KMS-11 (cell line): ENCODE measurements at regions not wholly inside any gene's neighbourhood (a gene's known extent, or its start where the extent isn't known, plus 50 kb on each side); places are given as distances from the start of the nearest gene placed in this dataset.

Experiments used
- H2AFZ ChIP-seq: fragments of 200-600 bp; sonication (generic); 2 replicates; pipeline ENCODE4 v1.6.1; 2016; ENCODE audit warnings: antibody characterized with exemption, mixed run types, low read depth
- H3K27ac ChIP-seq: fragments of 200-600 bp; sonication (generic); 2 replicates; pipeline ENCODE4 v1.6.1; 2016; ENCODE audit warnings: mild to moderate bottlenecking, mixed run types
- H3K27me3 ChIP-seq: fragments of 200-600 bp; sonication (generic); 2 replicates; pipeline ENCODE4 v1.6.1; 2017; ENCODE audit warnings: mild to moderate bottlenecking, low read depth, mixed run types, moderate library complexity; ENCODE audit not compliant: insufficient read depth
- H3K36me3 ChIP-seq: fragments of 200-600 bp; sonication (generic); 2 replicates; pipeline ENCODE4 v1.6.1; 2017; ENCODE audit warnings: mild to moderate bottlenecking, mixed run types; ENCODE audit not compliant: insufficient read depth
- H3K4me1 ChIP-seq: fragments of 200-600 bp; sonication (generic); 2 replicates; pipeline ENCODE4 v1.6.1; 2016; ENCODE audit warnings: mild to moderate bottlenecking, low read depth, mixed run types; ENCODE audit not compliant: poor library complexity, severe bottlenecking
- H3K4me2 ChIP-seq: fragments of 200-600 bp; sonication (generic); 2 replicates; pipeline ENCODE4 v1.7.0; 2016; ENCODE audit warnings: mild to moderate bottlenecking, mixed run types
- H3K4me3 ChIP-seq: fragments of 200-600 bp; sonication (generic); IDR thresholded peaks from 2 replicates; pipeline ENCODE4 v1.6.1; 2017; ENCODE audit warnings: low read depth, low read length, mixed read lengths; ENCODE audit not compliant: insufficient read depth
- H3K79me2 ChIP-seq: fragments of 200-600 bp; sonication (generic); 2 replicates; pipeline ENCODE4 v1.6.1; 2016; ENCODE audit warnings: low read depth, mixed run types; ENCODE audit not compliant: insufficient read depth
- H3K9ac ChIP-seq: fragments of 200-600 bp; sonication (generic); 2 replicates; pipeline ENCODE4 v1.6.1; 2016; ENCODE audit warnings: mild to moderate bottlenecking, mixed run types
- H4K20me1 ChIP-seq: fragments of 200-600 bp; sonication (generic); 2 replicates; pipeline ENCODE4 v1.6.1; 2016; ENCODE audit warnings: mild to moderate bottlenecking, mixed run types; ENCODE audit not compliant: insufficient read depth
- CTCF ChIP-seq: fragments of 200-600 bp; sonication (generic); conservative IDR thresholded peaks from 2 replicates; pipeline ENCODE4 v1.6.1; 2017; ENCODE audit warnings: low read depth, mild to moderate bottlenecking, antibody characterized with exemption, low read length, moderate library complexity, mixed read lengths

- Histone ChIP-seq H3K4me3 (no peak overlapping the region), H3K27ac (no peak overlapping the region), H3K79me2 (no peaks in the 10 kb centered on the region), H3K36me3 (no peaks in the 10 kb centered on the region), H3K4me2 (no peak overlapping the region), H4K20me1 (no peaks in the 10 kb centered on the region), H3K9ac (no peak overlapping the region), H2AFZ (no peak overlapping the region), H3K4me1 (no peaks in the 10 kb centered on the region), H3K27me3 (no peaks in the 10 kb centered on the region)
- no peak for TF ChIP-seq CTCF
Observed at GRCh38 chr3:30343861-30344260, 262.5 kb upstream of the TGFBR2 start.

GRCh38 chr3:30344288-30344687 lies 262.1 kb upstream of the TGFBR2 start:
- H3K27ac ChIP-seq = no peak overlapping the region

GRCh38 chr3:30346933-30347320 lies 259.5 kb upstream of the TGFBR2 start:
- TF ChIP-seq CTCF = no peak
- H3K4me3 ChIP-seq = no peak overlapping the region
- no peak overlapping the region for H3K27ac ChIP-seq
- H2AFZ ChIP-seq = no peak overlapping the region
- no peaks in the 10 kb centered on the region for H3K79me2 ChIP-seq
- H3K9ac ChIP-seq = no peak overlapping the region
- no peaks in the 10 kb centered on the region for H4K20me1 ChIP-seq
- H3K36me3 ChIP-seq = no peaks in the 10 kb centered on the region
- H3K27me3 ChIP-seq = no peaks in the 10 kb centered on the region
- H3K4me2 ChIP-seq = no peak overlapping the region
- H3K4me1 ChIP-seq = no peaks in the 10 kb centered on the region

More at GRCh38 chr3:30344288-30344687, 262.1 kb upstream of the TGFBR2 start:
- H3K79me2 ChIP-seq = no peaks in the 10 kb centered on the region
- H3K9ac ChIP-seq = no peak overlapping the region
- H2AFZ ChIP-seq = no peak overlapping the region
- no peaks in the 10 kb centered on the region for H3K27me3 ChIP-seq
- no peaks in the 10 kb centered on the region for H3K36me3 ChIP-seq
- H3K4me2 ChIP-seq = no peak overlapping the region
- H3K4me3 ChIP-seq = no peak overlapping the region
- TF ChIP-seq CTCF = no peak
- H3K4me1 ChIP-seq = no peaks in the 10 kb centered on the region
- H4K20me1 ChIP-seq = no peaks in the 10 kb centered on the region

GRCh38 chr3:30347679-30348216 lies 258.7 kb upstream of the TGFBR2 start:
- H3K4me2 ChIP-seq = no peak overlapping the region
- no peaks in the 10 kb centered on the region for H3K79me2 ChIP-seq
- no peak overlapping the region for H3K27ac ChIP-seq
- no peaks in the 10 kb centered on the region for H3K36me3 ChIP-seq
- no peak for TF ChIP-seq CTCF
- H2AFZ ChIP-seq = no peak overlapping the region
- no peak overlapping the region for H3K4me3 ChIP-seq
- no peaks in the 10 kb centered on the region for H4K20me1 ChIP-seq
- no peaks in the 10 kb centered on the region for H3K27me3 ChIP-seq
- H3K9ac ChIP-seq = no peak overlapping the region
- no peaks in the 10 kb centered on the region for H3K4me1 ChIP-seq
